SK-N-SH (cell line): ENCODE measurements at regions not wholly inside any gene's neighbourhood (a gene's known extent, or its start where the extent isn't known, plus 50 kb on each side); places are given as distances from the start of the nearest gene placed in this dataset.

Experiments used
- CTCF ChIA-PET: fragments of 300-600, 350-600 bp; formaldehyde crosslinking; extraction: SDS; loops from one replicate; lab custom pipeline; 2021; lab: Yijun Ruan, JAX
- POLR2A ChIA-PET: fragments of 350-600 bp; sonication (Branson Sonifier 250); formaldehyde crosslinking; extraction: SDS; loops from one replicate; lab custom pipeline; 2020; ENCODE audit warnings: antibody characterized with exemption, inconsistent platforms; lab: Yijun Ruan, JAX
- DNase-seq: peaks from one replicate; pipeline ENCODE4 v3.0.0; 2012
- H2AFZ ChIP-seq: fragments of 200-600 bp; sonication (generic); 2 replicates; pipeline ENCODE4 v1.8.1; 2016; ENCODE audit warnings: antibody characterized with exemption, mild to moderate bottlenecking, low read depth
- H3F3A ChIP-seq: fragments of 200-600 bp; sonication (generic); replicated peaks from 2 replicates; pipeline ENCODE3; 2016; ENCODE audit warnings: antibody characterized with exemption, mild to moderate bottlenecking; ENCODE audit not compliant: insufficient read depth
- H3K27ac ChIP-seq, 2 experiments: fragments of 200-500 bp in 1 of 2; fragments of 200-600 bp in 1 of 2; sonication (Bioruptor generic) in 1 of 2; sonication (generic), shearing (Covaris generic) in 1 of 2; 2 replicates each; pipeline versions ENCODE4 v1.5.1 to v1.6.1; 2014 to 2016; ENCODE audit warnings: low read depth in 2 of 2, inconsistent platforms in 1 of 2, low read length in 1 of 2, mild to moderate bottlenecking in 1 of 2, mixed read lengths in 1 of 2
- H3K27me3 ChIP-seq: fragments of 200-600 bp; sonication (generic), shearing (Covaris generic); 2 replicates; pipeline ENCODE4 v1.6.1; 2016; ENCODE audit warnings: mixed run types; ENCODE audit not compliant: insufficient read depth
- H3K36me3 ChIP-seq, 2 experiments: fragments of 200-500 bp in 1 of 2; fragments of 200-600 bp in 1 of 2; sonication (Bioruptor generic) in 1 of 2; sonication (generic) in 1 of 2; replicated peaks in 1 of 2; 2 replicates each; pipeline versions ENCODE3 to v1.5.1; 2014 to 2016; ENCODE audit warnings: low read length in 1 of 2, mild to moderate bottlenecking in 1 of 2; ENCODE audit not compliant: insufficient read depth in 2 of 2, control insufficient read depth in 1 of 2
- H3K4me1 ChIP-seq, 2 experiments: fragments of 200-500 bp in 1 of 2; fragments of 200-600 bp in 1 of 2; sonication (Bioruptor generic) in 1 of 2; sonication (generic), shearing (Covaris generic) in 1 of 2; 2 replicates each; pipeline versions ENCODE4 v1.5.1 to v1.6.1; 2014 to 2016; ENCODE audit warnings: low read depth in 1 of 2, low read length in 1 of 2, mixed run types in 1 of 2; ENCODE audit not compliant: insufficient read depth in 2 of 2, control insufficient read depth in 1 of 2
- H3K4me2 ChIP-seq: fragments of 200-600 bp; sonication (generic), shearing (Covaris generic); 2 replicates; pipeline ENCODE4 v1.6.1; 2017; ENCODE audit warnings: mixed run types
- H3K4me3 ChIP-seq, 2 experiments: fragments of 200-500 bp in 1 of 2; fragments of 200-600 bp in 1 of 2; sonication (Bioruptor generic) in 1 of 2; sonication (generic), shearing (Covaris generic) in 1 of 2; 2 replicates each; pipeline versions ENCODE4 v1.5.1 to v1.8.1; 2014 to 2016; ENCODE audit warnings: low read depth in 2 of 2, inconsistent platforms in 1 of 2, low read length in 1 of 2, mild to moderate bottlenecking in 1 of 2, mixed read lengths in 1 of 2, moderate library complexity in 1 of 2
- H3K79me2 ChIP-seq: fragments of 200-600 bp; sonication (generic); 2 replicates; pipeline ENCODE4 v1.8.1; 2017; ENCODE audit warnings: mild to moderate bottlenecking; ENCODE audit not compliant: insufficient read depth
- H3K9ac ChIP-seq: fragments of 200-600 bp; sonication (generic); 2 replicates; pipeline ENCODE4 v1.6.1; 2017; ENCODE audit warnings: mixed run types
- H3K9me2 ChIP-seq: fragments of 200-600 bp; sonication (generic); 2 replicates; pipeline ENCODE4 v1.6.1; 2017; ENCODE audit warnings: mixed run types
- H3K9me3 ChIP-seq: fragments of 200-600 bp; sonication (generic); 2 replicates; pipeline ENCODE4 v1.6.1; 2017; ENCODE audit warnings: mixed run types, mild to moderate bottlenecking, moderate library complexity
- H4K20me1 ChIP-seq: fragments of 200-600 bp; sonication (generic); 2 replicates; pipeline ENCODE4 v1.6.1; 2017; ENCODE audit warnings: mild to moderate bottlenecking, mixed run types; ENCODE audit not compliant: insufficient read depth
- CHD2 ChIP-seq: fragments of 150-350 bp; IDR thresholded peaks from 2 replicates; pipeline ENCODE4 v1.6.1; 2018; ENCODE audit warnings: low read length; ENCODE audit not compliant: partially characterized antibody
- EZH2phosphoT487 ChIP-seq: fragments of 200-600 bp; sonication (generic); IDR thresholded peaks from 2 replicates; pipeline ENCODE4 v1.6.1; 2017; ENCODE audit warnings: low read depth, mixed run types, mild to moderate bottlenecking, antibody characterized with exemption, moderate library complexity, borderline replicate concordance
- FOXM1 ChIP-seq: IDR thresholded peaks from 2 replicates; pipeline ENCODE4 v1.4.0; 2012; ENCODE audit warnings: low read depth, mild to moderate bottlenecking
- GATA2 ChIP-seq: sonication (generic); formaldehyde crosslinking; IDR thresholded peaks from 2 replicates; pipeline ENCODE4 v1.5.0; 2020; ENCODE audit warnings: mild to moderate bottlenecking, missing genetic modification reagents
- IRF3 ChIP-seq: fragments of 150-350 bp; IDR thresholded peaks from 2 replicates; pipeline ENCODE4 v1.6.1; 2016; ENCODE audit warnings: mild to moderate bottlenecking, low read depth, low read length
- MAX ChIP-seq: IDR thresholded peaks from 2 replicates; pipeline ENCODE4 v1.4.0; 2012; ENCODE audit warnings: low read depth
- MXI1 ChIP-seq: IDR thresholded peaks from 2 replicates; pipeline ENCODE4 v1.6.1; 2012; ENCODE audit warnings: mild to moderate bottlenecking, low read depth, low read length, improper control_type of control experiment
- NRF1 ChIP-seq: IDR thresholded peaks from 2 replicates; pipeline ENCODE4 v1.6.1; 2012; ENCODE audit warnings: low read depth, mild to moderate bottlenecking, low read length
- POLR2AphosphoS5 ChIP-seq: IDR thresholded peaks from 2 replicates; pipeline ENCODE4 v1.6.1; 2012; ENCODE audit warnings: low read depth, low read length
- RAD21 ChIP-seq: IDR thresholded peaks from 2 replicates; pipeline ENCODE4 v1.6.1; 2012; ENCODE audit warnings: mild to moderate bottlenecking, low read length
- REST ChIP-seq: IDR thresholded peaks from 2 replicates; pipeline ENCODE4 v1.6.1; 2012; ENCODE audit warnings: mild to moderate bottlenecking, low read depth, low read length, moderate library complexity
- SIN3A ChIP-seq: IDR thresholded peaks from 2 replicates; pipeline ENCODE4 v1.6.1; 2012; ENCODE audit warnings: low read depth, mild to moderate bottlenecking, low read length, moderate library complexity, borderline replicate concordance
- TAF1 ChIP-seq: IDR thresholded peaks from 2 replicates; pipeline ENCODE4 v1.6.1; 2012; ENCODE audit warnings: low read depth, mild to moderate bottlenecking, low read length, moderate library complexity, borderline replicate concordance
- TCF12 ChIP-seq: IDR thresholded peaks from 2 replicates; pipeline ENCODE4 v1.4.0; 2012
- USF1 ChIP-seq: IDR thresholded peaks from 2 replicates; pipeline ENCODE4 v1.4.0; 2012; ENCODE audit warnings: low read depth, borderline replicate concordance
- USF2 ChIP-seq: fragments of 150-350 bp; IDR thresholded peaks from 2 replicates; pipeline ENCODE4 v1.6.1; 2017; ENCODE audit warnings: antibody characterized with exemption, low read length, low read depth, borderline replicate concordance
- YY1 ChIP-seq: IDR thresholded peaks from 2 replicates; pipeline ENCODE4 v1.4.0; 2012; ENCODE audit warnings: low read depth, mild to moderate bottlenecking
- WGBS: methylation state at CpG from one replicate; pipeline ENCODE4 v1.1.6; 2017; ENCODE audit warnings: low lambda C conversion rate; 5-methylcytosine and 5-hydroxymethylcytosine counted together

- no peaks in the 10 kb centered on the region for H3F3A ChIP-seq
- H3K9ac ChIP-seq: no peak overlapping the region
- no peak overlapping the region for H2AFZ ChIP-seq
- H3K9me3 ChIP-seq: no peaks in the 10 kb centered on the region
- peaks cover 0 to 3% of the 10 kb centered on the region in 2 experiments; a peak in 2 of 4 replicates for H3K4me1 ChIP-seq
- no peaks in the 10 kb centered on the region for H3K79me2 ChIP-seq
- H3K9me2 ChIP-seq: no peaks in the 10 kb centered on the region
- no peak overlapping the region for H3K4me3 ChIP-seq
- H4K20me1 ChIP-seq: no peaks in the 10 kb centered on the region
- H3K36me3 ChIP-seq: no peaks in the 10 kb centered on the region
- ChIA-PET POLR2A (no interaction called here), CTCF (no interaction called here)
- DNase-seq: no peak
- 42% methylated on average over 4 of the region's 4 CpGs for WGBS
- no peaks in the 10 kb centered on the region for H3K27me3 ChIP-seq
- TF ChIP-seq IRF3: no peak
- no peak for TF ChIP-seq MXI1
- TF ChIP-seq MAX: no peak
- TF ChIP-seq, all 33 proteins: peak for 0
- Histone ChIP-seq H3K27ac (no peak overlapping the region), H3K4me2 (no peak overlapping the region)
Measured at GRCh38 chr5:126265917-126266316, 157.3 kb upstream of the GRAMD2B start.

GRCh38 chr5:126267438-126267837, 155.8 kb upstream of the GRAMD2B start:
- no peak overlapping the region for H3K9ac ChIP-seq
- POLR2A ChIA-PET: no interaction called here
- H3K9me2 ChIP-seq: no peaks in the 10 kb centered on the region
- H4K20me1 ChIP-seq: no peaks in the 10 kb centered on the region
- H3K27ac ChIP-seq: no peak overlapping the region
- no peak overlapping the region for H2AFZ ChIP-seq
- H3F3A ChIP-seq: no peaks in the 10 kb centered on the region
- no peak for DNase-seq
- H3K4me2 ChIP-seq: no peak overlapping the region
- no peak for TF ChIP-seq EZH2phosphoT487
- TF ChIP-seq TCF12: no peak
- TF ChIP-seq MAX: no peak
- no peak for TF ChIP-seq REST
- no peak for TF ChIP-seq NRF1
- no peak for TF ChIP-seq USF1
- TF ChIP-seq TAF1: no peak
- no peak for TF ChIP-seq GATA2
- no peak for TF ChIP-seq MXI1
- no peak for TF ChIP-seq CHD2
- no peak for TF ChIP-seq POLR2AphosphoS5
- TF ChIP-seq IRF3: no peak
- TF ChIP-seq USF2: no peak
- TF ChIP-seq YY1: no peak
- TF ChIP-seq RAD21: no peak
- TF ChIP-seq SIN3A: no peak
- no peak for TF ChIP-seq FOXM1
- TF ChIP-seq, all 33 proteins: peak for 0
- CTCF ChIA-PET: no interaction called here
- Histone ChIP-seq H3K9me3 (no peaks in the 10 kb centered on the region), H3K4me1 (peaks cover 0 to 3% of the 10 kb centered on the region in 2 experiments; a peak in 2 of 4 replicates), H3K79me2 (no peaks in the 10 kb centered on the region), H3K36me3 (no peaks in the 10 kb centered on the region), H3K4me3 (no peak overlapping the region), H3K27me3 (no peaks in the 10 kb centered on the region)
- WGBS: 45% methylated on average over 4 of the region's 4 CpGs
